ENCODE measurements at regions not wholly inside any gene's neighbourhood (a gene's known extent, or its start where the extent isn't known, plus 50 kb on each side); places are given as distances from the start of the nearest gene placed in this dataset.

DNA sequence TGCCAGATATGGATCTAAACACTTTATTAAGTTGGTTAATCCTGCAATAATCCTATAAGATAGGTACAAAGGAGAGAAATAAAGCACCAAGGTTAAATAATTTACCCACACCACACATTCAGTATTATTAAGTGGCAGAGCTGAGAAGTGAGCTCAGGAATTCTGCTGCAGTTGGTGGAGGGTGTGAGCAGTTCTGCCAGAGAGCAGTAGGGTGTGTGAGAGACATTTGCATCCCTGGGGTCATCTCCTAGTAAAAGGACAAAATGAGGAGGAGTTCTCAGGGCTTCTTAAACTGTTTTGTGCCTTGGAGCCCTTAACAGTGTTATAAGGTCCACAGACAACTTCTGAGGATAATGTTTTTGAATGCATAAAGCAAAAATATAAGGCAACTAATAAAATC lies 484.5 kb downstream of the TAFA4 start:
- TF ChIP-seq, protein P1, sequence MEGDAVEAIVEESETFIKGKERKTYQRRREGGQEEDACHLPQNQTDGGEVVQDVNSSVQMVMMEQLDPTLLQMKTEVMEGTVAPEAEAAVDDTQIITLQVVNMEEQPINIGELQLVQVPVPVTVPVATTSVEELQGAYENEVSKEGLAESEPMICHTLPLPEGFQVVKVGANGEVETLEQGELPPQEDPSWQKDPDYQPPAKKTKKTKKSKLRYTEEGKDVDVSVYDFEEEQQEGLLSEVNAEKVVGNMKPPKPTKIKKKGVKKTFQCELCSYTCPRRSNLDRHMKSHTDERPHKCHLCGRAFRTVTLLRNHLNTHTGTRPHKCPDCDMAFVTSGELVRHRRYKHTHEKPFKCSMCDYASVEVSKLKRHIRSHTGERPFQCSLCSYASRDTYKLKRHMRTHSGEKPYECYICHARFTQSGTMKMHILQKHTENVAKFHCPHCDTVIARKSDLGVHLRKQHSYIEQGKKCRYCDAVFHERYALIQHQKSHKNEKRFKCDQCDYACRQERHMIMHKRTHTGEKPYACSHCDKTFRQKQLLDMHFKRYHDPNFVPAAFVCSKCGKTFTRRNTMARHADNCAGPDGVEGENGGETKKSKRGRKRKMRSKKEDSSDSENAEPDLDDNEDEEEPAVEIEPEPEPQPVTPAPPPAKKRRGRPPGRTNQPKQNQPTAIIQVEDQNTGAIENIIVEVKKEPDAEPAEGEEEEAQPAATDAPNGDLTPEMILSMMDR (IDR thresholded peaks at IDR 0.05) = no peak
- TF ChIP-seq POLR2A (IDR thresholded peaks at IDR 0.05) = no peak
